PC-9 (cell line): ENCODE measurements at regions not wholly inside any gene's neighbourhood (a gene's known extent, or its start where the extent isn't known, plus 50 kb on each side); places are given as distances from the start of the nearest gene placed in this dataset.

Source experiments
- BruUV-seq: library from RNA; stranded (reverse); fragments of 400-500 nt; replicated peaks from 2 replicates; lab custom pipeline; 2021; lab: Mats Ljungman, UMichigan
- CTCF ChIA-PET: fragments of 300-600 bp; sonication (Branson Sonifier 250); formaldehyde crosslinking; loops from one replicate; lab custom pipeline; 2022; ENCODE audit warnings: antibody characterized with exemption; lab: Charles Lee
- POLR2A ChIA-PET: fragments of 300-600 bp; sonication (Branson Sonifier 250); formaldehyde crosslinking; loops from one replicate; lab custom pipeline; 2022; ENCODE audit warnings: antibody characterized with exemption; ENCODE audit not compliant: unreplicated experiment; lab: Charles Lee
- DNase-seq, 2 experiments: peaks; one replicate each; pipeline versions ENCODE4 v3.0.0 to v3.0.0-alpha.2; 2015 to 2022; ENCODE audit warnings: mixed read lengths in 1 of 2
- H2AFZ ChIP-seq: fragments of 200-600 bp; sonication (generic); 2 replicates; pipeline ENCODE4 v1.8.1; 2017; ENCODE audit warnings: antibody characterized with exemption
- H3F3A ChIP-seq: fragments of 200-600 bp; sonication (generic); 2 replicates; pipeline ENCODE4 v1.8.1; 2017; ENCODE audit warnings: antibody characterized with exemption, mild to moderate bottlenecking, low read depth; ENCODE audit not compliant: insufficient read depth
- H3K27ac ChIP-seq: fragments of 200-600 bp; sonication (generic); 2 replicates; pipeline ENCODE4 v1.6.1; 2016; ENCODE audit warnings: mixed run types
- H3K27me3 ChIP-seq: fragments of 200-600 bp; sonication (generic); 2 replicates; pipeline ENCODE4 v1.6.1; 2016; ENCODE audit warnings: low read depth, mixed run types; ENCODE audit not compliant: insufficient read depth
- H3K36me3 ChIP-seq: fragments of 200-600 bp; sonication (generic); 2 replicates; pipeline ENCODE4 v1.6.1; 2016; ENCODE audit warnings: low read depth, mixed run types
- H3K4me1 ChIP-seq: fragments of 200-600 bp; sonication (generic); replicated peaks from 2 replicates; pipeline ENCODE4 v1.6.1; 2016; ENCODE audit warnings: mixed run types; ENCODE audit not compliant: insufficient read depth
- H3K4me2 ChIP-seq: fragments of 200-600 bp; sonication (generic); 2 replicates; pipeline ENCODE4 v1.6.1; 2017; ENCODE audit warnings: mixed run types
- H3K4me3 ChIP-seq: fragments of 200-600 bp; sonication (generic); 2 replicates; pipeline ENCODE4 v1.6.1; 2016; ENCODE audit warnings: mixed run types
- H3K79me2 ChIP-seq: fragments of 200-600 bp; sonication (generic); 2 replicates; pipeline ENCODE4 v1.6.1; 2017; ENCODE audit warnings: low read depth, mixed run types
- H3K9me2 ChIP-seq: fragments of 200-600 bp; sonication (generic); 2 replicates; pipeline ENCODE4 v1.8.1; 2017; ENCODE audit warnings: mild to moderate bottlenecking; ENCODE audit not compliant: insufficient read depth
- H3K9me3 ChIP-seq: fragments of 200-600 bp; sonication (generic); 2 replicates; pipeline ENCODE4 v1.8.1; 2016; ENCODE audit warnings: low read depth; ENCODE audit not compliant: insufficient read depth
- H4K20me1 ChIP-seq: fragments of 200-600 bp; sonication (generic); 2 replicates; pipeline ENCODE4 v1.8.1; 2017; ENCODE audit not compliant: insufficient read depth
- CTCF ChIP-seq: fragments of 200-600 bp; sonication (generic); conservative IDR thresholded peaks from 2 replicates; pipeline ENCODE4 v1.6.1; 2017; ENCODE audit warnings: mixed run types, antibody characterized with exemption, mild to moderate bottlenecking, moderate library complexity
- EZH2 ChIP-seq: fragments of 200-600 bp; sonication (generic); IDR thresholded peaks from 2 replicates; pipeline ENCODE4 v1.8.0; 2017; ENCODE audit warnings: antibody characterized with exemption, low read depth
- intact Hi-C: fragments of 100-400 bp; cut with micrococcal nuclease; formaldehyde crosslinking; loops from one replicate; pipeline ENCODE4 v1.10.0; 2022; ENCODE audit not compliant: unreplicated experiment

GRCh38 chr5:57986761-57987341, 473.0 kb downstream of the PLK2 start:
- DNase-seq: peak in 1 of 2 experiments; percentile 19
- 0 out of 2 replicates have a peak overlapping the region, but pooled peaks have one; percentile 17 for H2AFZ ChIP-seq
- H3K27me3 ChIP-seq: no peaks in the 10 kb centered on the region
- H3K9me2 ChIP-seq: no peaks in the 10 kb centered on the region
- ChIA-PET POLR2A (no interaction called here), CTCF (no interaction called here)
- peaks cover 23% of the 10 kb centered on the region for H3K4me1 ChIP-seq
- H3K79me2 ChIP-seq: no peaks in the 10 kb centered on the region
- H3K4me2 ChIP-seq: no peak overlapping the region
- BruUV-seq: no TSS peak
- no peak for TF ChIP-seq CTCF
- TF ChIP-seq EZH2: no peak
- no peaks in the 10 kb centered on the region for H3K36me3 ChIP-seq
- H3K27ac ChIP-seq: no peak overlapping the region
- H4K20me1 ChIP-seq: no peaks in the 10 kb centered on the region
- no peaks in the 10 kb centered on the region for H3F3A ChIP-seq
- no peak overlapping the region for H3K4me3 ChIP-seq
- peaks cover 6% of the 10 kb centered on the region for H3K9me3 ChIP-seq
- intact Hi-C loops: no loop called here

- no TSS peak for BruUV-seq
- no peak for DNase-seq
- no peak overlapping the region for H3K27ac ChIP-seq
- H4K20me1 ChIP-seq: no peaks in the 10 kb centered on the region
- no peaks in the 10 kb centered on the region for H3K9me2 ChIP-seq
- intact Hi-C loops: no loop called here
- no peak overlapping the region for H3K4me2 ChIP-seq
- H3K4me1 ChIP-seq: peaks cover 7% of the 10 kb centered on the region; the same call in 1 of the 2 replicates
- POLR2A ChIA-PET: no interaction called here
- CTCF ChIA-PET: no interaction called here
- no peaks in the 10 kb centered on the region; the same call in 1 of the 2 replicates for H3K9me3 ChIP-seq
- no peak overlapping the region for H3K4me3 ChIP-seq
- no peaks in the 10 kb centered on the region for H3K27me3 ChIP-seq
- no peak overlapping the region for H2AFZ ChIP-seq
- H3F3A ChIP-seq: no peaks in the 10 kb centered on the region
- H3K36me3 ChIP-seq: no peaks in the 10 kb centered on the region
- H3K79me2 ChIP-seq: no peaks in the 10 kb centered on the region
- TF ChIP-seq EZH2 (no peak), CTCF (no peak)
Measured at GRCh38 chr5:57983426-57983825, 476.5 kb downstream of the PLK2 start.

- intact Hi-C loops: no loop called here
- CTCF ChIA-PET: no interaction called here
- no peaks in the 10 kb centered on the region; the same call in 1 of the 2 replicates for H3K36me3 ChIP-seq
- no peaks in the 10 kb centered on the region for H3K27me3 ChIP-seq
- no peak for DNase-seq
- no peaks in the 10 kb centered on the region for H3K4me1 ChIP-seq
- TF ChIP-seq EZH2: no peak
- no peak for TF ChIP-seq CTCF
- H3K9me2 ChIP-seq: no peaks in the 10 kb centered on the region
- H3K79me2 ChIP-seq: no peaks in the 10 kb centered on the region
- no peak overlapping the region for H3K4me2 ChIP-seq
- H2AFZ ChIP-seq: no peak overlapping the region
- no TSS peak for BruUV-seq
- no peak overlapping the region for H3K4me3 ChIP-seq
- no peaks in the 10 kb centered on the region for H3F3A ChIP-seq
- no peaks in the 10 kb centered on the region for H3K9me3 ChIP-seq
- POLR2A ChIA-PET: no interaction called here
- no peaks in the 10 kb centered on the region for H4K20me1 ChIP-seq
- no peak overlapping the region for H3K27ac ChIP-seq
Measured at GRCh38 chr5:57979671-57980070, 480.2 kb downstream of the PLK2 start.
